Transverse colon (tissue), 4 donors: ENCODE measurements at regions not wholly inside any gene's neighbourhood (a gene's known extent, or its start where the extent isn't known, plus 50 kb on each side); places are given as distances from the start of the nearest gene placed in this dataset.

Source experiments
- CTCF ChIP-seq, 5 experiments: fragments of 200-600 bp in 3 of 5; fragments of 450-650 bp in 2 of 5; sonication (generic) in 3 of 5; IDR thresholded peaks; 1 replicate in 2 of 5; 2 replicates in 3 of 5; pipeline ENCODE4 v1.5.1; 2016 to 2017; ENCODE audit warnings: antibody characterized with exemption in 5 of 5, inconsistent platforms in 3 of 5, mild to moderate bottlenecking in 2 of 5, moderate library complexity in 1 of 5
- POLR2AphosphoS5 ChIP-seq, 3 donors: sonication (generic); formaldehyde crosslinking; IDR thresholded peaks; one replicate each; pipeline ENCODE4 v1.6.1; 2016; ENCODE audit warnings: antibody characterized with exemption in 3 of 3

- TF ChIP-seq POLR2AphosphoS5 (IDR thresholded peaks at IDR 0.05), result no peak
- no peak for TF ChIP-seq CTCF (IDR thresholded peaks at IDR 0.05)
Observed at GRCh38 chr2:228782281-228782680, 488.8 kb downstream of the PID1 start.
